Activated CD8-positive, alpha-beta T cell treated with anti-CD3 and anti-CD28 coated beads for 36 hours (primary cell): ENCODE measurements at regions not wholly inside any gene's neighbourhood (a gene's known extent, or its start where the extent isn't known, plus 50 kb on each side); places are given as distances from the start of the nearest gene placed in this dataset.

Source experiments
- ATAC-seq: fragments of 200-7000 bp; cut with Tn5 transposase; one replicate; pipeline ENCODE4 v1.10.0; 2021; ENCODE audit warnings: mild to moderate bottlenecking, moderate library complexity
- CTCF ChIA-PET: fragments of 350-600 bp; sonication (Branson Sonifier 250); formaldehyde crosslinking; loops from one replicate; lab custom pipeline; 2021; ENCODE audit warnings: antibody characterized with exemption; lab: Charles Lee
- POLR2A ChIA-PET: fragments of 350-600 bp; sonication (Branson Sonifier 250); formaldehyde crosslinking; loops from one replicate; lab custom pipeline; 2021; ENCODE audit warnings: antibody characterized with exemption; lab: Charles Lee
- DNase-seq: peaks from one replicate; pipeline ENCODE4 v3.0.0-alpha.2; 2020
- H3K27ac Mint-ChIP-seq: one replicate; pipeline ENCODE4 v1.8.0; 2021; ENCODE audit warnings: mild to moderate bottlenecking, mixed read lengths
- H3K27me3 Mint-ChIP-seq: one replicate; pipeline ENCODE4 v1.8.0; 2021; ENCODE audit warnings: mixed read lengths
- H3K36me3 Mint-ChIP-seq: one replicate; pipeline ENCODE4 v1.8.0; 2021; ENCODE audit warnings: low read depth, mixed read lengths
- H3K4me1 Mint-ChIP-seq: one replicate; pipeline ENCODE4 v1.8.0; 2021; ENCODE audit warnings: low read depth, mixed read lengths
- H3K4me3 Mint-ChIP-seq: one replicate; pipeline ENCODE4 v1.8.0; 2021; ENCODE audit warnings: mild to moderate bottlenecking, moderate library complexity, mixed read lengths
- H3K9me3 Mint-ChIP-seq: one replicate; pipeline ENCODE4 v1.8.0; 2021; ENCODE audit warnings: mixed read lengths
- CTCF ChIP-seq: fragments of 200-600 bp; IDR thresholded peaks from one replicate; pipeline ENCODE4 v1.8.0; 2022; ENCODE audit warnings: antibody characterized with exemption, mild to moderate bottlenecking
- intact Hi-C: fragments of 100-400 bp; cut with micrococcal nuclease; formaldehyde crosslinking; loops from one replicate; pipeline ENCODE4 v1.10.0; 2022

- Mint-ChIP-seq H3K4me3 (no peak overlapping the region), H3K27me3 (no peaks in the 10 kb centered on the region), H3K9me3 (peaks cover 5% of the 10 kb centered on the region), H3K4me1 (no peaks in the 10 kb centered on the region), H3K27ac (no peak overlapping the region), H3K36me3 (no peaks in the 10 kb centered on the region)
- no peak for TF ChIP-seq CTCF
- ChIA-PET POLR2A (no interaction called here), CTCF (no interaction called here)
- intact Hi-C loops = no loop called here
- DNase-seq = no peak
- no peak for ATAC-seq
These were observed 122.2 kb upstream of the GC start for GRCh38 chr4:71906096-71906495.

- TF ChIP-seq CTCF = no peak
- CTCF ChIA-PET = no interaction called here
- no peak overlapping the region for H3K4me3 Mint-ChIP-seq
- no peak overlapping the region for H3K27ac Mint-ChIP-seq
- H3K27me3 Mint-ChIP-seq = no peaks in the 10 kb centered on the region
- POLR2A ChIA-PET = no interaction called here
- intact Hi-C loops = no loop called here
- peaks cover 5% of the 10 kb centered on the region for H3K9me3 Mint-ChIP-seq
- ATAC-seq (no peak), DNase-seq (no peak)
- H3K36me3 Mint-ChIP-seq = no peaks in the 10 kb centered on the region
- H3K4me1 Mint-ChIP-seq = no peaks in the 10 kb centered on the region
These were observed 123.2 kb upstream of the GC start for GRCh38 chr4:71907071-71907470.

GRCh38 chr4:71907782-71908181 is 123.9 kb upstream of the GC start:
- intact Hi-C loops = no loop called here
- ChIA-PET POLR2A (no interaction called here), CTCF (no interaction called here)
- DNase-seq (no peak), ATAC-seq (no peak)
- H3K36me3 Mint-ChIP-seq = no peaks in the 10 kb centered on the region
- no peaks in the 10 kb centered on the region for H3K4me1 Mint-ChIP-seq
- no peaks in the 10 kb centered on the region for H3K27me3 Mint-ChIP-seq
- no peak for TF ChIP-seq CTCF
- H3K9me3 Mint-ChIP-seq = peaks cover 5% of the 10 kb centered on the region
- no peak overlapping the region for H3K27ac Mint-ChIP-seq
- no peak overlapping the region for H3K4me3 Mint-ChIP-seq

- intact Hi-C loops = no loop called here
- POLR2A ChIA-PET = no interaction called here
These were observed 118.5 kb upstream of the NPFFR2 start for GRCh38 chr4:71913275-71913674.

GRCh38 chr4:71923070-71923469 is 108.7 kb upstream of the NPFFR2 start:
- Mint-ChIP-seq H3K4me3 (no peak overlapping the region), H3K36me3 (no peaks in the 10 kb centered on the region), H3K27ac (no peak overlapping the region), H3K4me1 (no peaks in the 10 kb centered on the region), H3K27me3 (no peaks in the 10 kb centered on the region), H3K9me3 (no peaks in the 10 kb centered on the region)
- ATAC-seq = no peak
- DNase-seq = no peak
- no peak for TF ChIP-seq CTCF
- ChIA-PET POLR2A (no interaction called here), CTCF (no interaction called here)
- intact Hi-C loops = no loop called here

More at GRCh38 chr4:71913275-71913674, 118.5 kb upstream of the NPFFR2 start:
- CTCF ChIA-PET = no interaction called here
- Mint-ChIP-seq H3K4me3 (no peak overlapping the region), H3K27ac (no peak overlapping the region), H3K9me3 (no peaks in the 10 kb centered on the region), H3K27me3 (no peaks in the 10 kb centered on the region), H3K4me1 (no peaks in the 10 kb centered on the region), H3K36me3 (no peaks in the 10 kb centered on the region)
- DNase-seq (no peak), ATAC-seq (no peak)
- no peak for TF ChIP-seq CTCF
